ENCODE measurements at regions not wholly inside any gene's neighbourhood (a gene's known extent, or its start where the extent isn't known, plus 50 kb on each side); places are given as distances from the start of the nearest gene placed in this dataset.

GRCh38 chr13:85191996-85192718 lies 607.1 kb downstream of the SLITRK6 start:
- FAIRE-seq (no peak), DNase-seq (ENCODE audit: insufficient read length) (no peak)
- TF ChIP-seq POLR2A (IDR thresholded peaks at IDR 0.05; ENCODE audit: low read depth, low read length) (no peak), POLR2AphosphoS5 (IDR thresholded peaks at IDR 0.05; ENCODE audit: low read depth, low read length) (no peak), TAF1 (IDR thresholded peaks at IDR 0.05; ENCODE audit: borderline replicate concordance, low read depth, low read length) (no peak)

- DNase-seq (ENCODE audit: insufficient read length) (no peak), FAIRE-seq (no peak)
- TF ChIP-seq POLR2A (IDR thresholded peaks at IDR 0.05; ENCODE audit: low read depth, low read length) (no peak), TAF1 (IDR thresholded peaks at IDR 0.05; ENCODE audit: borderline replicate concordance, low read depth, low read length) (no peak), POLR2AphosphoS5 (IDR thresholded peaks at IDR 0.05; ENCODE audit: low read depth, low read length) (no peak)
Measured at GRCh38 chr13:85186356-85187045, 612.7 kb downstream of the SLITRK6 start.

GRCh38 chr13:85174291-85174690 lies 624.9 kb downstream of the SLITRK6 start:
- DNase-seq (ENCODE audit: insufficient read length): no peak
- no peak for FAIRE-seq
- TF ChIP-seq POLR2AphosphoS5 (IDR thresholded peaks at IDR 0.05; ENCODE audit: low read depth, low read length) (no peak), TAF1 (IDR thresholded peaks at IDR 0.05; ENCODE audit: borderline replicate concordance, low read depth, low read length) (no peak), POLR2A (IDR thresholded peaks at IDR 0.05; ENCODE audit: low read depth, low read length) (no peak)

- no peak for DNase-seq (ENCODE audit: insufficient read length)
Measured at GRCh38 chr13:85170372-85170771, 628.8 kb downstream of the SLITRK6 start.

GRCh38 chr13:85166891-85167290 lies 632.3 kb downstream of the SLITRK6 start:
- no peak for FAIRE-seq
- no peak for DNase-seq (ENCODE audit: insufficient read length)
- TF ChIP-seq POLR2AphosphoS5 (IDR thresholded peaks at IDR 0.05; ENCODE audit: low read depth, low read length) (no peak), TAF1 (IDR thresholded peaks at IDR 0.05; ENCODE audit: borderline replicate concordance, low read depth, low read length) (no peak), POLR2A (IDR thresholded peaks at IDR 0.05; ENCODE audit: low read depth, low read length) (no peak)

More at GRCh38 chr13:85170372-85170771, 628.8 kb downstream of the SLITRK6 start:
- no peak for FAIRE-seq
- TF ChIP-seq TAF1 (IDR thresholded peaks at IDR 0.05; ENCODE audit: borderline replicate concordance, low read depth, low read length) (no peak), POLR2AphosphoS5 (IDR thresholded peaks at IDR 0.05; ENCODE audit: low read depth, low read length) (no peak), POLR2A (IDR thresholded peaks at IDR 0.05; ENCODE audit: low read depth, low read length) (no peak)

GRCh38 chr13:85163063-85163462 lies 636.2 kb downstream of the SLITRK6 start:
- TF ChIP-seq TAF1 (IDR thresholded peaks at IDR 0.05; ENCODE audit: borderline replicate concordance, low read depth, low read length) (no peak), POLR2A (IDR thresholded peaks at IDR 0.05; ENCODE audit: low read depth, low read length) (no peak), POLR2AphosphoS5 (IDR thresholded peaks at IDR 0.05; ENCODE audit: low read depth, low read length) (no peak)
- DNase-seq (ENCODE audit: insufficient read length): no peak
- no peak for FAIRE-seq

GRCh38 chr13:85148009-85148408 lies 651.2 kb downstream of the SLITRK6 start:
- FAIRE-seq (no peak), DNase-seq (ENCODE audit: insufficient read length) (no peak)
- TF ChIP-seq TAF1 (IDR thresholded peaks at IDR 0.05; ENCODE audit: borderline replicate concordance, low read depth, low read length) (no peak), POLR2A (IDR thresholded peaks at IDR 0.05; ENCODE audit: low read depth, low read length) (no peak), POLR2AphosphoS5 (IDR thresholded peaks at IDR 0.05; ENCODE audit: low read depth, low read length) (no peak)

- no peak for FAIRE-seq
- no peak for TF ChIP-seq POLR2A (IDR thresholded peaks at IDR 0.05; ENCODE audit: low read depth, low read length)
- TF ChIP-seq TAF1 (IDR thresholded peaks at IDR 0.05; ENCODE audit: borderline replicate concordance, low read depth, low read length): no peak
- DNase-seq (ENCODE audit: insufficient read length): no peak
Measured at GRCh38 chr13:85142351-85142927, 656.8 kb downstream of the SLITRK6 start.

GRCh38 chr13:85141401-85141800 lies 657.8 kb downstream of the SLITRK6 start:
- FAIRE-seq: no peak

GRCh38 chr13:85140192-85140591 lies 659.0 kb downstream of the SLITRK6 start:
- no peak for FAIRE-seq
- no peak for DNase-seq (ENCODE audit: insufficient read length)
- TF ChIP-seq POLR2A (IDR thresholded peaks at IDR 0.05; ENCODE audit: low read depth, low read length) (no peak), POLR2AphosphoS5 (IDR thresholded peaks at IDR 0.05; ENCODE audit: low read depth, low read length) (no peak), TAF1 (IDR thresholded peaks at IDR 0.05; ENCODE audit: borderline replicate concordance, low read depth, low read length) (no peak)

More at GRCh38 chr13:85141401-85141800, 657.8 kb downstream of the SLITRK6 start:
- TF ChIP-seq POLR2AphosphoS5 (IDR thresholded peaks at IDR 0.05; ENCODE audit: low read depth, low read length) (no peak), TAF1 (IDR thresholded peaks at IDR 0.05; ENCODE audit: borderline replicate concordance, low read depth, low read length) (no peak), POLR2A (IDR thresholded peaks at IDR 0.05; ENCODE audit: low read depth, low read length) (no peak)
- no peak for DNase-seq (ENCODE audit: insufficient read length)

GRCh38 chr13:85137516-85137915 lies 661.7 kb downstream of the SLITRK6 start:
- FAIRE-seq: no peak
- TF ChIP-seq POLR2AphosphoS5 (IDR thresholded peaks at IDR 0.05; ENCODE audit: low read depth, low read length): no peak
- TF ChIP-seq POLR2A (IDR thresholded peaks at IDR 0.05; ENCODE audit: low read depth, low read length): no peak
- TF ChIP-seq TAF1 (IDR thresholded peaks at IDR 0.05; ENCODE audit: borderline replicate concordance, low read depth, low read length): no peak

More at GRCh38 chr13:85137516-85137915, 661.7 kb downstream of the SLITRK6 start:
- DNase-seq (ENCODE audit: insufficient read length): no peak
